ENCODE measurements at regions not wholly inside any gene's neighbourhood (a gene's known extent, or its start where the extent isn't known, plus 50 kb on each side); places are given as distances from the start of the nearest gene placed in this dataset.

- DNase-seq (ENCODE audit: low read depth in 4 of 4, low spot score in 3 of 4): no peak
Observed at GRCh38 chr9:7961076-7961475, 161.5 kb upstream of the DMAC1 start.

GRCh38 chr9:7960320-7961050 is 160.9 kb upstream of the DMAC1 start:
- DNase-seq (ENCODE audit: low read depth in 4 of 4, low spot score in 3 of 4): no peak

DNA sequence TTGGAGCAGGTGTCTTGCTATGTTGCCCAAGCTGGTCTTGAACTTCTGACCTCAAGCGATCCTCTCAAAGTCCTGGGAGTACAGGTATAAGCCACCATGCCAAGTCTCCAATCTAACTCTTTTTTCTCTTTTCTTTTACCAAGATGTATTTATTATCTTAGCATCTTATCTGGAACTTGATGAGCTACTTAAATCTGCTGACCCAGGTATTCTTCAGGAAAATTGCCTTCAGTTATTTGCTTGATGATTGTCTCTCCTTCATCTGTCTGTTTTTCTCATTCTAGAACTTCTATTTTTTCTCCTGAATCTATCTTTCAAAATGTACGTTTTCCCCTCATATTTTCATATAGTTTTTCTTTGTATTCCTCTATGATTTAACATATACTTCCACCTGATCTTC is 158.2 kb upstream of the DMAC1 start:
- no peak for DNase-seq (ENCODE audit: low read depth in 4 of 4, low spot score in 3 of 4)

- no peak for DNase-seq (ENCODE audit: low read depth in 4 of 4, low spot score in 3 of 4)
Observed at GRCh38 chr9:7947577-7947976, 148.0 kb upstream of the DMAC1 start.

DNA sequence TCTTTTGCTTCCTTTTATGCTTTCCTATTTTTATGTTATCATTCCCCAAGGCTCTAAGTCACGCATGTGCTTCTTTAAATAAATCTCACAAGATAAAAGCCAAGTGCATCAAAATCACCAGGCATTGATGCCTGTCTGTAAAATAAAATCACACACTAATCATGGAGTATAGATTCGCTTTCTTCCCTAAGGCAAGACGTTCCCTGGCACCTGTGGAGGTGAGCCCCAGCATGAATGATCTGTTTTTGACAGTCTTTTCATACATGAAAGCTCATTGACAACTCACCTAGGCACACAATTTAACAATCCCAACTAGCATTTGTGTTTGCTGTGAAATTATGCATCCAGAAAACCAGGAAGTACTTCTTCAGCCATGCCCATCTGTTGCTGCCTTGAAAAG is 146.9 kb upstream of the DMAC1 start:
- no peak for DNase-seq (ENCODE audit: low read depth in 4 of 4, low spot score in 3 of 4)

- no peak for DNase-seq (ENCODE audit: low read depth in 4 of 4, low spot score in 3 of 4)
Observed at GRCh38 chr9:7944572-7944971, 145.0 kb upstream of the DMAC1 start.

DNA sequence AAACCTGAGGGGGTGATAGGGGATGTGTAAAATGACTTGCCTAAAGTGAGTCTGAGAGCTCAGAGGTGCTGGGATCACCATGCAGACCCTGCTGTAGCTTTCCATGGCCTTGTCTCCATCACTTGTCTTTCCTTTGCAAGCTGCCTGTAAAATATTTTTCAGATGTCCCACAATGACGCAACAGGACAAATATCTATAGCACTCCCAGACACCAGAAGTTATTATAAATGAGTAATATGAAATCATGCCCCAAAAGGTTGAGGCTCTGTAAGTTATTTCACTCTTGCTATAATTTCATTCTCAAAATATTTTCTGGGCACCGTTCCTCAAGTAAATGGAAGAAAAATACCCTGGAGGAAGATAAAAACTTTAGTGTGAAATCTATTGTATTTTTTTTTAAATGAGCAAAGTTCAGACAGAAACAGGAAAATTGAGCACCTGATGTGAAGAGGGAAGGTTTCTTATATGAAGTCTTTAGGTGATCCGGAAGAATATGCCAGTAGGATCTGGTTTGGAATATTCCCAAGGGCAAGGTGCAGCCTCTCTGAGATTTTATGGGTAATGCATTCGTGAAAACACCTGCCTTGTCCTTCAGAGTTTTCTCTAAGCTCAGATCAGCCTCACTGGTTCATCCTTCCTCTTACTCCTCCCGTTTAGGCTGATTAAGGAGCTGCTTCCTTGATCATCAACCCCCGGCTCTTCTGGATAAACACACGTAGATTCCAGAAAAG is 138.3 kb upstream of the DMAC1 start:
- no peak for DNase-seq (ENCODE audit: low read depth in 4 of 4, low spot score in 3 of 4)

- DNase-seq (ENCODE audit: low read depth in 4 of 4, low spot score in 3 of 4): no peak
Observed at GRCh38 chr9:7936996-7937395, 137.4 kb upstream of the DMAC1 start.

- no peak for DNase-seq (ENCODE audit: low read depth in 4 of 4, low spot score in 3 of 4)
Observed at GRCh38 chr9:7936163-7936562, 136.6 kb upstream of the DMAC1 start.

DNA sequence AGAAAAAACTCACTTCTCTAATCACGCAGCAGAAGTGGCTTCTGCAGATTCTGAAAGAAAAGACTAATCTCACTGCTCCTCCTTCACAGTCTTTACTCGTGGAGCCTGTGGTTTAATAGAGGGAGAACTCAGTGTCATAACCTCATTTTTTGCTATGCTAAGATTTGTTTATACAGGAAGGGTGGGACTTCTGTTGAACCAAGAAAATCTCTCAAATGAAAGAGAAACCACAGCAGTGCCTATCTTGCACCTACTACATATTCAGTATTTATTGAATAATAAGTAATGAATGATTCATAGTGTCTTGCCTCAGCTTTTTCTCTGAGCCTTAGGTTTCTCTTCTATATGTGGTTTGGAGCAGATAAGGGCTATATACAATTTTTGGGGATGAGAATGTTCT is 136.1 kb upstream of the DMAC1 start:
- DNase-seq (ENCODE audit: low read depth in 4 of 4, low spot score in 3 of 4): no peak

GRCh38 chr9:7932767-7933166 is 133.2 kb upstream of the DMAC1 start:
- no peak for DNase-seq (ENCODE audit: low read depth in 4 of 4, low spot score in 3 of 4)

GRCh38 chr9:7930613-7931012 is 131.0 kb upstream of the DMAC1 start:
- no peak for DNase-seq (ENCODE audit: low read depth in 4 of 4, low spot score in 3 of 4)

GRCh38 chr9:7921545-7922197 is 122.1 kb upstream of the DMAC1 start:
- no peak for DNase-seq (ENCODE audit: low read depth in 4 of 4, low spot score in 3 of 4)

- DNase-seq (ENCODE audit: low read depth in 4 of 4, low spot score in 3 of 4): no peak
Observed at GRCh38 chr9:7912037-7912535, 112.5 kb upstream of the DMAC1 start.

DNA sequence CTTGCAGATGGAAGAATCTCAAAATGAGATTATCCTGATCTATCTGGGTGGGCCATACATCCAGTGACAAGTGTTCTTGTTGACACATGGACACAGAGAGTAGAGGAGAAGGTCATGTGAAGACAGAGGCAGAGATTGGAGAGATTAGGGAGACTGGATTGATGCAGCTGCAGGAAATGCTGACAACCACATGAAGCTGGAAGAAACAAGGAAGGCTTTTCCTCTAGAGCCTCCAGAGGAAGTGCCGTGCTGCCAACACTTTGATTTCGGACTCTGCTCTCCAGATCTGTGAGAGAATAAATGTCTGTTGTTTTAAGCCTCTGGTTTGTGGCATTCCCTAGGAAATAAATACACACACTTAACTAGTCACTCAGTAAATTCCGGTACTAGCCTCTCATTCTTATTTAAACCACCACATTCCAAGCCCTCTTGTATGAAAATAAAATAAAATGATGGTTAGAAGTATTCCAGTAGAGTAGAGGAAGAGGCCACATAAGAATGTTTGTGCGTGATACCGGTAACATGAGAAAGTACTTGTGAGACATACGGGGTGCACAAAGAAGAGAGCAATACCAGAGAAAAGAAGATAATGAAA is 110.9 kb upstream of the DMAC1 start:
- peak in 1 of 4 donors; percentile 1 for DNase-seq (ENCODE audit: low read depth in 4 of 4, low spot score in 3 of 4)

- DNase-seq (ENCODE audit: low read depth in 4 of 4, low spot score in 3 of 4): no peak
Observed at GRCh38 chr9:7909537-7909936, 110.0 kb upstream of the DMAC1 start.

DNA sequence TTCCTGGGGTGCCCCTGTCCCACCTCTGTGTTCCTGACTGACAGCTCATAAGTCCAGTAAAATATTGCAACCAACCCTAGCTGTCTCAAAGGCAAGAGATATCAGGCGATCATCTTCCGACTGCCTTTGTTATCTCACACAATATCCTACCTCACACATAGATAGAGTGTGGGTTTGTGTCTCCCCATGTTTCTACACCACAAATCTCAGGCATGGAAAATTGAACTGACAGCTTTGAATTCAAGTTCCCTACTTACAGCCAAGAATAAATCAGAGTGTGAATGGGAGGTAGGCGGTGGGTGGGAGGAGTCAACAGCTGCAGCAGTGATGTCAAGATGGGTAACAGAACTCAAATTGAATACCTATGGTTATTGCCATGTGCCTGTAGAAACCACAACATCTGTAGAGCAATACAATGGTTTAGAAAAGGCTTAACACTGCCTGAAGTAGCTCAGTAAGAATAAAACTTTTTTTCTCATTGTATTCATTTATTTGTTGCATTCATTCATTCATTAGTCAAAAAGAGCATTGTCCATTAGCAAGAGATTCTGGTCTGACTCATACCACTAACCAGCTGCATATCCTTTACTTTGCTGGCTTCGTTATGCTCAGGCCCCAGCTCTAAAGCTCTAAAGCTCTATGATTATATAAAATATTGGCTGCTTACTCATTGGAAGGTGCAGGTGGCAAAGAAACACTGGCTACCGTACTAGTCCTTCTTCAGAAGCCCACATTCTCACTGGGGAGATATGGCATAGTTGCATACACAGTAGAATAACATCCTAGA is 108.2 kb upstream of the DMAC1 start:
- no peak for DNase-seq (ENCODE audit: low read depth in 4 of 4, low spot score in 3 of 4)

DNA sequence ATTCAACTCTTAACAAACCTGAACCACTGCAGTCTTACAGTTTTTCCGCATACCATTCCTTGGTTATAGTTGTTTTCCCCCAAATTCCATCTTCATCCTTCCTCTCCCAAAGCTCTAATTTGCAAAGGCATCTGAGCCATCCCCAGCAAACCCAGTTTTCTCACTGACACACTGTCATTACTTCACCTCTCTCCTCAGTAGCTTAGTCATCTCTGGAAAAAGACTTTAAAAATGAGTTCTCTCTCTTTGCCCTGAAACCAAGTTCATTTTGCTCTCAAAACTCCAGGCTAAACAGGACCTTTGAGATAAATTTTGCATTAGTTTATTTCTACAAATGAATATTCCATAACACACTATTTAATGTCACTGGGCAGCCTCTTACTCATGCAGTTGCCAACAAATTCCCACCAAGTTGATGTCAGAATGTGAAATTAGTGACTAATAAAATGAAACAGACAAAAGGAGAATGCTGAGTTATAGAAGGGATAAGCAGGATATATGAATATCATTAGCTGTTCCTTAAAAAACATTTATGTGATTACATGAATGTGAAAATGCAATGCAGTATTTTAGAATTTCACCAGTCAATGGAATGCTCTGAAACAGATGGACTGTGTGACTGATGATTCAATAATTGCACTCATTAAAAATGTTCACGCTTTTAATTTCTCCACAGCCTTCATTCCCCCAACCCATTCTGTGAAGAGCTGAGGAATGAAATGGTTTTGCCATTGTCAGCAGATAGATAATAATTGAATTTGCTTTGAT is 107.4 kb upstream of the DMAC1 start:
- no peak for DNase-seq (ENCODE audit: low read depth in 4 of 4, low spot score in 3 of 4)

GRCh38 chr9:7901621-7902020 is 102.0 kb upstream of the DMAC1 start:
- DNase-seq (ENCODE audit: low read depth in 4 of 4, low spot score in 3 of 4): no peak

DNA sequence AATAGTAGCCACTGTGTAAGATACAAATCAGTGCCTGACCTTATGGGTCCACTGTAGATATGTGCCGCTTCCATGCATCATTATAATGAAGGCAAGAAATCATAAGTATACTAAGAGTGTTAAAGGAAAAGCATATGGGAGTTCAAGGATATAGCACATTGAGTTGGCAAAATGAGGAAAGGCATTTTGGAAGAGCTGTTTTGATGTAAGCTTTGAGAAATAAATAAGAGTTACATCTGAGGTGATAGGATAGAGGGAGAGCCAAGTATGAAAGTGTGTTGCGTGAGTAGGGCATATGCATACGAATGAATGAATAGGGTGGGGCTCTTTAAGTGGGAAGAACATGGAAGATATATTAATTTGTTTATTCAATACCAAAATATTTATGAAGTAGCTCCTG is 101.0 kb upstream of the DMAC1 start:
- DNase-seq (ENCODE audit: low read depth in 4 of 4, low spot score in 3 of 4): no peak

All from left renal pelvis (tissue), 4 donors.